GM19372 (cell line): ENCODE measurements at regions not wholly inside any gene's neighbourhood (a gene's known extent, or its start where the extent isn't known, plus 50 kb on each side); places are given as distances from the start of the nearest gene placed in this dataset.
A peak's percentile ranks its signal among the peaks of the same experiment; 100 is the strongest.
"Not testable (repeated sequence)": the region's sequence is repeated elsewhere in the genome, so short reads cannot be mapped to it uniquely, and the experiment has no call there.

Experiments used
- ATAC-seq: cut with Tn5 transposase; IDR thresholded peaks from one replicate; pipeline ENCODE4 v1.9.1; 2021; ENCODE audit warnings: mild to moderate bottlenecking, low read depth, moderate library complexity; ENCODE audit not compliant: unreplicated experiment

- ATAC-seq: no peak
Observed at GRCh38 chr6:68167604-68168003, 467.5 kb upstream of the ADGRB3 start.

- not testable (repeated sequence) for ATAC-seq
Observed at GRCh38 chr6:68160812-68161211, 474.3 kb upstream of the ADGRB3 start.

- ATAC-seq: no peak
Observed at GRCh38 chr6:68160348-68160747, 474.7 kb upstream of the ADGRB3 start.

GRCh38 chr6:68159433-68159832 is 475.6 kb upstream of the ADGRB3 start:
- ATAC-seq: no peak

- no peak for ATAC-seq
Observed at GRCh38 chr6:68158256-68158655, 476.8 kb upstream of the ADGRB3 start.

GRCh38 chr6:68144667-68145066 is 490.4 kb upstream of the ADGRB3 start:
- no peak for ATAC-seq

GRCh38 chr6:68141190-68141589 is 493.9 kb upstream of the ADGRB3 start:
- no peak for ATAC-seq

- ATAC-seq: no peak
Observed at GRCh38 chr6:68139130-68139529, 496.0 kb upstream of the ADGRB3 start.

GRCh38 chr6:68134796-68135195 is 500.3 kb upstream of the ADGRB3 start:
- no peak for ATAC-seq

- ATAC-seq: no peak
Observed at GRCh38 chr6:68128211-68128610, 506.9 kb upstream of the ADGRB3 start.

GRCh38 chr6:68127074-68127473 is 508.0 kb upstream of the ADGRB3 start:
- ATAC-seq: no peak

- ATAC-seq: no peak
Observed at GRCh38 chr6:68126089-68126749, 508.9 kb upstream of the ADGRB3 start.

GRCh38 chr6:68122975-68123374 is 512.1 kb upstream of the ADGRB3 start:
- ATAC-seq: not testable (repeated sequence)

GRCh38 chr6:68122032-68122431 is 513.0 kb upstream of the ADGRB3 start:
- ATAC-seq: no peak

- ATAC-seq: not testable (repeated sequence)
Observed at GRCh38 chr6:68120954-68121353, 514.1 kb upstream of the ADGRB3 start.

GRCh38 chr6:68114463-68115047 is 520.5 kb upstream of the ADGRB3 start:
- no peak for ATAC-seq

- ATAC-seq: no peak
Observed at GRCh38 chr6:68108233-68108835, 526.7 kb upstream of the ADGRB3 start.

- peak; percentile 72 for ATAC-seq
Observed at GRCh38 chr6:68094070-68094469, 541.0 kb upstream of the ADGRB3 start.

- peak; percentile 75 for ATAC-seq
Observed at GRCh38 chr6:68087399-68088133, 547.5 kb upstream of the ADGRB3 start.

- ATAC-seq: no peak
Observed at GRCh38 chr6:68086199-68086598, 548.9 kb upstream of the ADGRB3 start.

GRCh38 chr6:68085599-68085998 is 549.5 kb upstream of the ADGRB3 start:
- ATAC-seq: not testable (repeated sequence)
